Left renal cortex interstitium (tissue), 4 donors: ENCODE measurements at regions not wholly inside any gene's neighbourhood (a gene's known extent, or its start where the extent isn't known, plus 50 kb on each side); places are given as distances from the start of the nearest gene placed in this dataset.

Source experiments
- DNase-seq, 4 donors: peaks; one replicate each; pipeline ENCODE4 v3.0.0-alpha.2; 2013; ENCODE audit warnings: low read depth in 4 of 4, low spot score in 2 of 4, missing footprints in 1 of 4

- DNase-seq, result no peak
Measured at GRCh38 chr3:70849911-70850699, 537.7 kb upstream of the MDFIC2 start.

- DNase-seq, result no peak
Measured at GRCh38 chr3:70840106-70840870, 527.9 kb upstream of the MDFIC2 start.

GRCh38 chr3:70833239-70833960 is 521.0 kb upstream of the MDFIC2 start:
- no peak for DNase-seq

GRCh38 chr3:70832834-70833205 is 520.4 kb upstream of the MDFIC2 start:
- DNase-seq, result no peak

GRCh38 chr3:70832089-70832833 is 519.8 kb upstream of the MDFIC2 start:
- no peak for DNase-seq

GRCh38 chr3:70829092-70829491 is 516.7 kb upstream of the MDFIC2 start:
- DNase-seq, result no peak

GRCh38 chr3:70824773-70825172 is 512.3 kb upstream of the MDFIC2 start:
- DNase-seq, result no peak

- DNase-seq, result no peak
Measured at GRCh38 chr3:70824078-70824477, 511.6 kb upstream of the MDFIC2 start.

- no peak for DNase-seq
Measured at GRCh38 chr3:70823622-70824021, 511.2 kb upstream of the MDFIC2 start.

GRCh38 chr3:70822669-70823068 is 510.2 kb upstream of the MDFIC2 start:
- DNase-seq, result no peak

GRCh38 chr3:70821602-70822001 is 509.2 kb upstream of the MDFIC2 start:
- DNase-seq, result no peak

- DNase-seq, result no peak
Measured at GRCh38 chr3:70820397-70820796, 508.0 kb upstream of the MDFIC2 start.

GRCh38 chr3:70818145-70818544 is 505.7 kb upstream of the MDFIC2 start:
- no peak for DNase-seq

- DNase-seq, result no peak
Measured at GRCh38 chr3:70816346-70816745, 503.9 kb upstream of the MDFIC2 start.

GRCh38 chr3:70815817-70816216 is 503.4 kb upstream of the MDFIC2 start:
- no peak for DNase-seq

GRCh38 chr3:70813311-70813710 is 500.9 kb upstream of the MDFIC2 start:
- DNase-seq, result no peak

- DNase-seq, result no peak
Measured at GRCh38 chr3:70811880-70812279, 499.4 kb upstream of the MDFIC2 start.

- no peak for DNase-seq
Measured at GRCh38 chr3:70808881-70809280, 496.4 kb upstream of the MDFIC2 start.

GRCh38 chr3:70806556-70806955 is 494.1 kb upstream of the MDFIC2 start:
- DNase-seq, result no peak

GRCh38 chr3:70806021-70806420 is 493.6 kb upstream of the MDFIC2 start:
- DNase-seq, result no peak
